ENCODE measurements at regions not wholly inside any gene's neighbourhood (a gene's known extent, or its start where the extent isn't known, plus 50 kb on each side); places are given as distances from the start of the nearest gene placed in this dataset.
A peak's percentile ranks its signal among the peaks of the same experiment; 100 is the strongest.

GRCh38 chr4:22216278-22216677 is 267.7 kb upstream of the KCNIP4 start:
- DNase-seq = no peak

- DNase-seq = no peak
Observed at GRCh38 chr4:22215084-22215483, 266.5 kb upstream of the KCNIP4 start.

- no peak for DNase-seq
Observed at GRCh38 chr4:22203711-22204011, 255.1 kb upstream of the KCNIP4 start.

GRCh38 chr4:22202975-22203710 is 254.6 kb upstream of the KCNIP4 start:
- DNase-seq = no peak

GRCh38 chr4:22202246-22202974 is 253.8 kb upstream of the KCNIP4 start:
- DNase-seq = no peak

- no peak for DNase-seq
Observed at GRCh38 chr4:22201256-22201655, 252.7 kb upstream of the KCNIP4 start.

GRCh38 chr4:22196551-22196950 is 248.0 kb upstream of the KCNIP4 start:
- no peak for DNase-seq

GRCh38 chr4:22192084-22192511 is 243.5 kb upstream of the KCNIP4 start:
- DNase-seq = no peak

GRCh38 chr4:22191565-22191964 is 243.0 kb upstream of the KCNIP4 start:
- DNase-seq = no peak

- no peak for DNase-seq
Observed at GRCh38 chr4:22190855-22191254, 242.3 kb upstream of the KCNIP4 start.

- DNase-seq = no peak
Observed at GRCh38 chr4:22187203-22187820, 238.7 kb upstream of the KCNIP4 start.

GRCh38 chr4:22181736-22182135 is 233.2 kb upstream of the KCNIP4 start:
- no peak for DNase-seq

GRCh38 chr4:22179124-22179874 is 230.7 kb upstream of the KCNIP4 start:
- no peak for DNase-seq

GRCh38 chr4:22174640-22175039 is 226.1 kb upstream of the KCNIP4 start:
- DNase-seq = no peak

- no peak for DNase-seq
Observed at GRCh38 chr4:22170353-22170752, 221.8 kb upstream of the KCNIP4 start.

GRCh38 chr4:22167201-22167600 is 218.6 kb upstream of the KCNIP4 start:
- no peak for DNase-seq

GRCh38 chr4:22162454-22162853 is 213.9 kb upstream of the KCNIP4 start:
- no peak for DNase-seq

- no peak for DNase-seq
Observed at GRCh38 chr4:22130741-22131140, 182.2 kb upstream of the KCNIP4 start.

- DNase-seq = peak in 1 of 2 experiments; percentile 39
Observed at GRCh38 chr4:22129454-22130029, 181.0 kb upstream of the KCNIP4 start.

- DNase-seq = no peak
Observed at GRCh38 chr4:22122062-22122461, 173.5 kb upstream of the KCNIP4 start.

- no peak for DNase-seq
Observed at GRCh38 chr4:22115262-22115661, 166.7 kb upstream of the KCNIP4 start.

- DNase-seq = no peak
Observed at GRCh38 chr4:22103768-22104167, 155.2 kb upstream of the KCNIP4 start.

- DNase-seq = no peak
Observed at GRCh38 chr4:22099896-22100295, 151.3 kb upstream of the KCNIP4 start.
